GM12874 (cell line): ENCODE measurements at regions not wholly inside any gene's neighbourhood (a gene's known extent, or its start where the extent isn't known, plus 50 kb on each side); places are given as distances from the start of the nearest gene placed in this dataset.

Experiments
- CTCF ChIP-seq: IDR thresholded peaks from 2 replicates; pipeline ENCODE4 v1.5.1; 2011; ENCODE audit warnings: low read depth, mild to moderate bottlenecking, control low read depth, low read length, moderate library complexity; ENCODE audit not compliant: insufficient read depth

- no peak for TF ChIP-seq CTCF
Measured at GRCh38 chr12:89803412-89803811, 94.8 kb upstream of the ATP2B1 start.

- TF ChIP-seq CTCF: no peak
Measured at GRCh38 chr12:89801284-89801683, 92.6 kb upstream of the ATP2B1 start.

GRCh38 chr12:89800435-89800834 is 91.8 kb upstream of the ATP2B1 start:
- no peak for TF ChIP-seq CTCF

- TF ChIP-seq CTCF: no peak
Measured at GRCh38 chr12:89799316-89799715, 90.7 kb upstream of the ATP2B1 start.

- TF ChIP-seq CTCF: no peak
Measured at GRCh38 chr12:89797436-89797835, 88.8 kb upstream of the ATP2B1 start.

- TF ChIP-seq CTCF: no peak
Measured at GRCh38 chr12:89796798-89797382, 88.3 kb upstream of the ATP2B1 start.

- no peak for TF ChIP-seq CTCF
Measured at GRCh38 chr12:89793946-89794345, 85.3 kb upstream of the ATP2B1 start.
